GM21717 (cell line): ENCODE measurements at regions not wholly inside any gene's neighbourhood (a gene's known extent, or its start where the extent isn't known, plus 50 kb on each side); places are given as distances from the start of the nearest gene placed in this dataset.
"Not testable (repeated sequence)": the region's sequence is repeated elsewhere in the genome, so short reads cannot be mapped to it uniquely, and the experiment has no call there.

Source experiments
- ATAC-seq: cut with Tn5 transposase; IDR thresholded peaks from one replicate; pipeline ENCODE4 v1.9.1; 2021; ENCODE audit warnings: mild to moderate bottlenecking, moderate library complexity; ENCODE audit not compliant: unreplicated experiment

DNA sequence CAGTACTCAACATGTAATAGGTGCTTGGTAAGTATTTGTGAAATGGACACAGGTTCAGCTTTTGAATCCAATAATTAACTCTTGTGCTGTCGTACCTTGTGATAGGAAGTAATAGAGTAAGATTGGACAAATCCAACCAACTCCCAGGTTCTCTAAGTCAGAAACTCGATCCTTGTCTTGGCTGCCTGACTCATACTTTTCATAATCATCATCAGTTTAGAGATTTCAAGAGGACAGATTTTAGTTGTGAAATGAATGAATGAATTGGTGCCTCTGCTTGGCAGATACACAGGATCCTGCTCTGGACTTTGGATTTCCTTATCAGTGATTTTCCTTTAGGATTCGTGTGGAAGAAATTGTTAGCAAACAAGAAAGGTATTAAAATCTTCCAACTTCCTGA is 1145.2 kb downstream of the AACS start:
- ATAC-seq, result no peak

DNA sequence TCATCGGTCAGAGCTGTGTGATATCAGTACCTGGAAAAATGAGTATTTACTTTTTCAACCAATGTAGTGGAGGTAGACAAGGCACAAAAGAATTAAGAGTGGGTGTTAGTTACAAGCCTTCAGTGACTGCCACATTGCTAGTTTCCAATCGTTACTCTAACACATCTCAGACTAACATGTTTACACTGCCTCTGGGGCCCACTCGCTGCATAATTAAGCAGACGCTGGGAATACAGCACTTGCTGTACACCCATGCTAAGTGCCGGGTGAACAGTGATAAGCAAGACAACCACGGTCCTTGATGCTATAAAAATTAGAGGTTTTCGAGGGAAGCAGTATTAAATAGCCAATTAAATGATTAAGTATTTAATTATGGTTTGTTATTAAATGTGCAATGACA is 1147.6 kb downstream of the AACS start:
- no peak for ATAC-seq

DNA sequence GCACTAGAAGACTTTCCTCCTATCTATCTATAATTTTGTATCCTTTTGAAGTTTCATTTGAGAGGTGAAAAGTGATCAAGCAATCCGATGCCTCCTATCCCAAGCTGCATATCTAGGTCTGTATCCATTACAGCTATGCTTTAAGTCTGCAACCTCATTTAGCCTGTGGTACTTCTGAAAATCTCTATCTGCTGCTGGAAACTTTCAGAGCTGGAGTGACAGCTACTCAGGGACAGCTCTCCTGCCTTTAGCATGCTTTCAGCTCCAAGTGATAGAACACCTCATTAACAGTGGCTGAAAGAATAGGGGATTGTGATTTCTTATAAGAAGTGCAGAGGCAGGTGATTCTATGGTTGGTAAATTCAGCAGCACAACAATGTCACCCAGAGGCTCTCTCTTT is 1153.5 kb downstream of the AACS start:
- ATAC-seq, result no peak

DNA sequence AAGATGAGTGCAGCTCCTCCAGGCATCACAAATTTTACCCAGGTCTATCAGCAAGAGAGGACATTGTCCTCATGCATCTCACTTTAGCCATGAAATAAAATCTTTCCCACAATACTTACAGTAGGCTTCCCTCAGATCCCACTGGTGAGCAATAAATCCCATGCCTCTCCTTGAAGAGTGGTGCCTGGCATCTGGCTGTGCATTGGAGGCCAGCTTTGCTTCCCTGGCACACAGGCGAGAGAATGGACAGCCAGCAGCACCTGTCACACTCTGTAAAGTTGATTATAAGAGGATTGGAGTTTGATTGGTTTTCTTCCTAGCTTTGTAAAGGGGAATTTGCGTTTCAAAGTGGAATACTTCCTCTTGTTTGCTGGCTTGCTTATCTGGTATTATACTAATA is 1153.9 kb downstream of the AACS start:
- no peak for ATAC-seq

DNA sequence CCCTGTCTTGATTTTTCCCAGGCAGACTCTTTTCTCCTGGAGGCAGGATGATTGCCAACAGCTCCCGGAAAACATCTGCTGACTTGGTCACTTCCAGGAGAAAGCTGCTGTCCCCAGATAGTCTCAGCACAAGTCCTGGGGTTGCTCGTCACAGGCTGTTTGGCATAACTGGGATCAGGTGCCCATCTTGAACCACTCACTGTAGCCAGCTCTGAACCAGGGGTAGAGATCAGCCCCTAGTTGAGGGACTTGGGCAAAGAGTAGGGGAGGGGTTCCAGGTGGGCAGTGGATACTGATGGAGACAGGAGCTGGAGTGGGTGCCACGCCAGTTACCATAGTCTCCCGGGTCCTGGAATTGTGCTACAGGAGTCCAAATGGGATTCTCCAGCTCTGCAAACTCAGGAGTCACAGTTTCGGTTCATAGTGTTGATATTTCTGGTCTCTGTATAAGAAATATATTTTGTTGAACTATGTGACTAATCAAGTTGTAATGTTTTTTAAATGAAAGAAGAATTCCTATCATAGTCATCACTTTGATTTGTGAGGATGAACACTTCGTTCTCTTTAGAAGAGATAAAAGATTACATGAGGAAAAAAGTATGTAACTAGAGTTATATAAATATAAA is 1154.5 kb downstream of the AACS start:
- ATAC-seq, result no peak

DNA sequence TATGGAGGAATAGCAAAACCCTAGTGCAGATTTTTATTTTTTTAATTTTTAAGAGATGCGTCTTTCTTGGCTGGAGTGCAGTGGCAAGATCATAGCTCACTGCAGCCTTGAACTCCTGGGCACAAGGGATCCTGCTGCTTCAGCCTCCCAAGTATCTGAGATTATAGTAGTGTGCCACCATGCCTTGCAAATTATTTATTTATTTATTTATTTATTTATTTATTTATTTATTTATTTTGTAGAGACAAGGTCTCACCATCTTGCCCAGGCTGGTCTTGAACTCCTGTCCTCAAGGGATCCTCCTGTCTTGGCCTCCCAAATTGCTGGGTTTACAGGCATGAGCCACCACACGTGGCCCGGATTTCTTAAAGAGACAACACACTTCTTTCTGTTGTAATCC is 1158.8 kb downstream of the AACS start:
- no peak for ATAC-seq

DNA sequence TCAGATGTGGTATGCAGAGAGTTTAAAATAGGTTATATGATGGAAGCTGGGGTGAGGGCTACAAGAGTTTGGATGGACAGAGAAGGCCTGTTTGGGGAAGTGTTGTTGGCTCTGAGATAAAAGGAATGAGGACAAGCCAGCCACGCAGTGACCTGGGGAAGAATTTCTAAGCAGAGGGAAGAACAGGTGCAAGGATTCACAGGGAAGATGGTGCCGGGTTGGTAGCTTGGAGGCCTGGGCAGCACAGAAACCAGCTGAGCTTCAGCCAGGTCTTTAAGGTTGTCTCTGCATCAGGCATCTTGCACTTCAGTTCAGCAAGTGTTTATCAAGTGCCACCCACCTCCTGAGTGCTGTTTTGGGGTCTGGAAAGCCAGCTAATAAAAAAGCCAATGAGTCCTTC is 1163.7 kb downstream of the AACS start:
- ATAC-seq, result no peak

DNA sequence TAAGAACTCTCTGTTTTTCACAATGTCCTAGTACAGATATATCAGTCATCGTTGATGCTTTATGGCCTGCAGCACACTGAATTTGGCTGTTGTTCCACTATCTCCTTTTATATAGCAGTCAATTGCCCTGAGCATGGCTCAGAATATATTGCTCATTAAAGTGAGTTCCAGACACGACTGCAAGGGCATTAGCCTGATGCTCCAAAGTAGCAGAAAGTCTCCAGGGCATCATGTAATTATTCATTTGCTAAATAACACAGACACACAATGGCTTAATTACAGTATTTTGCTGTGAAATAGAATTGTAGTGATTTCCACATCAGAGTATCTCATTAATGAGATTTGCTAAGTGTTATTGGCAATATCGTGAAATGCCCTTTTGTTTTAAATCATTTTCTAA is 1167.5 kb downstream of the AACS start:
- ATAC-seq, result no peak

DNA sequence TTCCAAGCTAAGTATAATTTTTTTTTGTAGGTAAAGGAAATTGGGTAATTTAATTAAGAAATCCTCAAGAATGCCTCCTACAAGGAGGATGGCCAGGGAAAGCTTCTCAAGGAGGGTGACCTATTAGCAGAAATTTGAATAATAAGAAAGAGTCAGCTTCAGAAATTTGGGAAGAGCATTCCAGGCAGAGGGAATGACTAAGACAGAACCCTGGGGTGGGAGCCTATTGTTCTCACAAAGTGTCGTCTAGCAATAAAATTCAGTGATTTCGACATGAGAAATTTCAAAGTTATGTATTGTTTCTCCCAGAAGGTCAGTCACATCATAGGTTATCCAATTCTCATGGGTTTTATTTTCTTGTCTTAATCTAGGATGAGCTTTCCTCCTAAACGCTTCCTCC is 1168.4 kb downstream of the AACS start:
- ATAC-seq, result no peak

DNA sequence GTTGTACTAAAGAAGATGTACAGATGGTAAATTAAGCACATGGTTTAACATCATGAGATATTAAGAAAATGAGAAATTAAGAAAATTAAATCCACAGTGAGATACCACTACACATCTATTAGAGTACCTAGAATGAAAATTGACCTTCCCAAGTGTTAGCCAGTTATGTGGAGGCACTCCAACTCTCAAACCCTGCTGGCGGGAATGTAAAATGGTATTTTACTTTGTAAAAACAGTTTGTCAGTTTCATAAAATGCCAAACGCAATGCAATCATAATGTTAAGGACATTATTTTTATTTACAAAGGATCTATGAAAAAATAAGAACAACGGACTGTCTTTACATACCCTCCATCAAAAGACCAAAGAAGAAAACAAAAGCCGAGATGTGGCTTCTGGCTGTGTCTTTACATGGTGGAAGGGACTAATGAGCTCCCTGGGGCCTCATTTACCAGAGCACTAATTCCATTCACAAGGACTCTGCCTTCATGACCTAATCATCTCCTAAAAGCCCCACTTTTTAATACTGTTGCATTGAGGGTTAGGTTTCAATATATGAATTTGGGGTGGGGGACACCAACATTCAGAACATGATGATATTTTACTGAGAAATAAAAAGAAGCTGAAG is 1178.7 kb downstream of the AACS start:
- no peak for ATAC-seq

DNA sequence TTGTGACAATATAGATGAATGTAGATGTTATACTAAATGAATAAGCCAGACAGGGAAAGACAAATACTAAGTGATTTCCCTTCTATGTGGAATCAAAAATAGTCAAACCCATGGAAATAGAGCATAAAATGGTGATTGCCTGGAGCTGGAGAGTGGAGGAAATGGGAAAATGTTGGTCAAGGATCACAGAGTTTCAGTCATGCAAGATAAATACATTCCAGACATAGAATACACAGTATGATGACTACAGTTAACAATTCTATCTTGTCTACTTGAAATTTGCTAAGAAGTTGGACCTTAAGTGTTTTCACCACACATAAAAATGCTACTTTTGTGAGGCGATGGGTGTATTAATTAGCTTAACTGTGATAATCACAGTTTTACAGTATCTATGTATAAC is 1182.7 kb downstream of the AACS start:
- ATAC-seq, result no peak

DNA sequence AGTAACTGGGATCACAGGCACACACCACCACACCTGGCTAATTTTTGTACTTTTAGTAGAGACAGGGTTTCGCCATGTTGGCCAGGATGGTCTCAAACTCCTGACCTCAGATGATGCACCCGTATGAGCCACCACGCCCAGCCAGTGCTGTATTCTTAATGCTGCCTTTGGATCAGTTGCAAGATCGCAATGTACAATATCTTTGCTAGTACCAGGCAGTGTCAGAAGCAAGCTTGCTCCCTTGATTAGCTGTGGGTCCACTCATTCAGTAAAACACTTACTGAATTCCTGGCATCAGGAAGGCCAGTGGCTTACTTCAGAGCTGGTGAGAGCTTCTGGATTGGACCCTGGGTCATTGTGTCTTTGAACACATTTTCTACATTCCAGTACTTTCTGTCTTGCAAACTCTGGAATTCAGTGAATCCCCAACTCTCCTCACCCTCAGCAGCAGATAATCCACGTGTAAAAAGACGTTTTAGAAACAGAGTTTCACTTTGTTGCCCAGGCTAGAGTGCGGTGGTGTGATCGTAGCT is 1183.7 kb downstream of the AACS start:
- no peak for ATAC-seq

DNA sequence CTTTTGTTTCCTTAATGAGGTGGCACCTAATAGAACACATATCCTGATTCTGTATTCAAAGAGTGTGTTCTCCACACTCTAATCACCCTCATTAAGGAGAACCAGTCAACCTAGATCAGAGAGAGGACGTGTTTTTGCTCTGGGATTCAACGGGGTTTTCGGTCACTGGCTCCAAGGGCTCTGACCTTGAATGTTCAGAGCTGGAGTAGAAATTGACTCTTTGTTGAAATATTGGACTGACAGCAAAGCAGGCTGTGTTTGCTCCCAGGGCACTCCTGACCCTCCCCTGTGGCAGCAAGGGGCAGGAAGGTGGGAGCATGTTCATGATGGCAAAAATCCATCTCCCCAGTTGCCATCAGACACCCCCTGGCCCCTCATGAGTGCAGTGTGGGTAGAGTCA is 1193.0 kb downstream of the AACS start:
- no peak for ATAC-seq

DNA sequence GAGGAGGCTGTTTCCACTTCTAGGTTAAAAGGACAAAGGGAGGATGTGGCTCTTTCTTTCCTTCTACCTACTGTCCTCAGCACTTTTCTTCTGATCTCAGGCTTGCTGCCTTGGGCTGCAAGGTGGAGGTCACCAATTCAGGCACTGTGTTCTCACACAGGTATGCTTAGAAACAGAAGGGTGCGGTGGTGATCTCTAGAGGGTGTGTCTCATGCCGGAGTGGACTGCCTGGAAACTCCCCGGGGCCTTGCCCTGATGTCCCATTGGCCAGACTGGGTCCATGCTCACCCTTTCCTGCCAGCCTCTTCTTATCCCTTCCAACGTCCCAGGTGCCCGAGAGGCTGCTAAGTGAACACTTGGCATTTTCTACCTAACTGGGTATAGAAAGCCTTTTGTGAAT is 1197.6 kb downstream of the AACS start:
- ATAC-seq, result no peak

DNA sequence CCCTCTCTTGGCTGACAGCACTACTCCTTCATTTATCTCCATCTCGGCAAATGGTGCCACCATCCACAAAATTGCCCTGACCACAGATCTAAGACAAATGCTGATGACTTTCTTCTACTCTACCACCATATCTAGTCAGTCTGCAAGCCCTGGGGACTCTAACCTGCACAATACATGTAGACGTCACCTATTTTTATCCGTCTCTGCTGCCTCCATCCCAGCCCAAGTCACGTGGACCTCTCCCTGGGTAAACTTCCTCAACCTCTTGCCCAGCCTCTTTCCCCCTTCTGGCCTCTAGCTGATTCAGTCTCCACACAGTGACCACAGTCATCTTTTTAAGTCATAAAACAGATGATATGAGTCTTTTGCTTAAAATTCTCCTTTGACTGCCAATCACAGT is 1203.0 kb downstream of the AACS start:
- no peak for ATAC-seq

DNA sequence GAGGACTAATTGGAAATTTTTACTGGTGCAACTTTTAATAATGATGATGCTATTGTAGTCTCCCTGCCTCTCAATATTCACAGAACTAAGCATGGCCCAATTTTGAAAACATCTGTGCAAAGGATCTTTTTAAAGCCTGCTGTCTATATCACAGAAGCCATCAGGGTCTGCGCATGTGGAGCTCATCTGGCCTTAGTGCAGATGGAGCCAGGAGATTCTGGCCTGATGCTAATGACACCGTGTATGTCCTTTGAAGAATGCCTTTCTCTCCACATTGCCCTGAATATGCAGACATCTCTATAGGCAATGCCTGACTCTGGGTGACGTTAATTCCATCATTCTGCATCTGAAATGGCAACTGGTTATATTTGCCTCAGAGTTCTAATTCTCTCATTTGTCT is 1205.9 kb downstream of the AACS start:
- ATAC-seq, result no peak

DNA sequence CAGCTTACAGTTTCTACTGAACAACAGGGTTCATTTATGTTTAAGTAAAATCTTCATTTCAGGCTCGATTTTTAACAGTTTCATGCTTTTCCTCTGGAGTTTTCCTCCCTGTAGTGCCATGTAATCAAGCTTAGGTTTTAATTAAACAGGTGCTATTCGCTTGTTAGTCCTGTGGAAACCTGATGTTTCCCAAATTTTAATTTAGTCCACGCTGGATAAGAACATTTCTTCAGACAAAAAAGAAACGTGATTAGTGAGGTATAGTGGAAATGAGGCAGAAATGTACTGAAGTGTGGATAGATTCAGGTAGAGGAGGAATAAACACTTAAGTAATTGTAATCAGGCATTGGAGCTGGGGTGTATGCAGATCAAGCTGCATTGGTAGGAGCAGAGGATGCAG is 1217.5 kb downstream of the AACS start:
- no peak for ATAC-seq

DNA sequence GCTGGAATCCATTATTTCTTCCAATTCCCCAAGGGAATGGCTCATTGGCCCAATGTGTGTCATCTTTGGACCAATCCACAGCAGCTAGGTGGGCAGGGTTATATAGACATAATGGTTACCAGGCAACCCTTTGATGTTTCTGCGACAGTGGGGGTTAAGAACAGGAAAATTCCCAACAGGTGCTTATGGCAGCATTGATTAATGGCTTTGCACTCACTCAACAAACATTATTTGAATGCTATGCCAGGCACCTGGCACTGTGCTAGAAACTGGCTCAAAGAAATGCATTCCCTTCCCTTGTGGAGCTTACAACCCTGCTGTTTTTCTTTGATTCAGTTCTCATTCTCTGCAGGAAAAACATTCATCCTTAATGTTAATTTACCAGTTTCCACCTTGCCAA is 1221.0 kb downstream of the AACS start:
- ATAC-seq, result no peak

DNA sequence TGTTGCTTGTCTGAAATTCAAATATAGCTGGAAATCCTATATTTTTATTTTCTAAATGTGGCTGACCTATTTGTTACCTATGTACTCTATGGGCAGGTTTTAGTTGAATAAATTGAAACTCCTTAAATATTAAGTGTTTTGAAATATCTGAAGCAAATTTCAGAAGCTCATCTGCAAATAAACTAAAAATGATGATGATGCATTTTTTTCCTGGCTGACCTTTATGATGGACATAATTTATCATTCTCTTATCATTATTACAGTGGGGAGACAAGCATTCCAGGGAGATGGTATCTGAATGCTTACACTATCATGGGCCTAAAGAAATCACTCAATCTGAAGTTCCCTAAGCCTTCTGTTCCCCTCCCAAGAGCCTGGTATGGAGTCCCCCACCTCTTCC is 1225.2 kb downstream of the AACS start:
- ATAC-seq, result no peak

DNA sequence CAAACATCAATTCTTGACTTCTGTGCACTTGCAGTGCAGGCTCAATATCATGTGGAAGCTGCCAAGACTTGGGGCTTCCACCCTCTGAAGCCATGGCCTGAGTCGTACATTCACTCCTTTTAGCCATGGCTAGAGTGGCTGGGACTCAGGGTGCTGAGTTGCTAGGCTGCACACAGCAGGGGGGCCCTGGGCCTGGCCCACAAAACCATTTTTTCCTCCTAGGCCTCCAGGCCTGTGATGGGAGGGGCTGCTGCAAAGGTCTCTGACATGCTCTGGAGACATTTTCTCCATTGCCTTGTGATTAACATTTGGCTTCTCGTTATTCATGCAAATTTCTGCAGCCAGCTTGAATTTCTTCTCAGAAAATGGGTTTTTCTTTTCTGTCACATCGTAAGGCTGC is 1226.8 kb downstream of the AACS start:
- not testable (repeated sequence) for ATAC-seq

DNA sequence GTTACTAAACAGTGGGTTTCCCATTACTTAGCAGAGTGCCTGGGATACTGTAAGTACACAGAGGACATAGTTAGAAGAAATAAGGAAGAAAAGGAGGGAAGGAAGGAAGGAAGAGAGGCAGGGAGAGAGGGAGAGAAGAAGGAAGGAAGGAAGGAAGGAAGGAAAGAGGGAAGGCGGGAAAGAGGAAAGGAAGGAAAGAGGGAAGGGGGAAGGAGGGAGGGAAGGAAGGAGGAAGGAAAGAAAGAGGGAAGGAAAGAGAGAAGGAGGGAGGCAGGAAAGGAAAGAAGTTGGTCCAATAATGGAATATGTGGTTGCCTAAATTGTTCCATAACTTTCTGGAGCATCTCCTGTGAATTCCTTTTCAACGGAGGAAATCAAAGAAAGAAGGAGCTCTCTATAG is 1230.4 kb downstream of the AACS start:
- ATAC-seq, result no peak

DNA sequence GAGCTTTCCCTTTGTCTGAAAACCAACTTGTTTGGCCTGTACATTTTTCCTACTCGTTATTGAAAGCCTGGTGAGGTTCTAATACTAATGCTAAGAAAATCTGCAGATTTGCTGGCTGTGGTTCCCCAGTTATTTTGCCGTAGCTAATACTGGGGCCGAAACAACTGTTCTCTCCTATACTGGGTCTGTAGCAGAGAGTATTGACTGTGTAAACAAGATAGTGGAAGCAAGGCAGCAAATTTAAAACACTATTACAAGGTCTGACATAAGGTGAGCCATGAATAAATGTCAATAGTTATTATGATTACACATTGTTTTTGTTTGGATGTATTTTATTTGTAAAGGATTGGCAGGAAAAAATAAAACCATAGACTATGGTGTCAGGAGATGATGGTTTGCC is 1244.0 kb downstream of the AACS start:
- no peak for ATAC-seq

DNA sequence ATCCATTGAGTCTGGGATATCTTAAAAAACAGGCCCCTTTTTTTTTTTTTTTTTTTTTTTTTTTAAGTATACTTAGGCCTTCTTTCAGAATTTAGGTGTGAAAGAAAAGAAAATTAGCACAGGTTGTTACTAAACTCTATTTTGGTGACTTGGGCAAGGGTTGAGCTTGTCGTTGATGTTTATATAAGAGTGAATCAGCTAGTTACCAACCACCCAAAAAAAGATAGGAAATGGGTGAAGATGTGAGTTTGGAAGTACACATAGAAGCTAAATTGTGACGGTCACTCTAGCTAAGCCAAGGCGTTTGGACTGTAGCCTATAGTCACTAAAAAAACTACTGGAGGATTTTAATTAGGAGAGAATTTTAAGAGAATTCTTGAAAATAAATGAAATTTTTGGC is 1247.2 kb downstream of the AACS start:
- ATAC-seq, result no peak
